PFSK-1 (cell line): ENCODE measurements at regions not wholly inside any gene's neighbourhood (a gene's known extent, or its start where the extent isn't known, plus 50 kb on each side); places are given as distances from the start of the nearest gene placed in this dataset.

Experiments
- POLR2AphosphoS5 ChIP-seq: IDR thresholded peaks from 2 replicates; pipeline ENCODE4 v1.6.1; 2012; ENCODE audit warnings: low read depth, mild to moderate bottlenecking, control low read depth, low read length, moderate library complexity
- SIN3A ChIP-seq: IDR thresholded peaks from 2 replicates; pipeline ENCODE4 v1.6.1; 2012; ENCODE audit warnings: mild to moderate bottlenecking, low read length, moderate library complexity, borderline replicate concordance; ENCODE audit not compliant: insufficient read depth
- TAF1 ChIP-seq: IDR thresholded peaks from 2 replicates; pipeline ENCODE4 v1.6.1; 2012; ENCODE audit warnings: low read length, control low read depth, borderline replicate concordance; ENCODE audit not compliant: insufficient read depth
- TF ChIP-seq, protein P1 (sequence below), 2 experiments: IDR thresholded peaks; 2 replicates each; pipeline versions ENCODE4 v1.6.1 to v1.8.0; 2011 to 2012; ENCODE audit warnings: low read depth in 2 of 2, low read length in 2 of 2, control low read depth in 1 of 2, inconsistent platforms in 1 of 2, mild to moderate bottlenecking in 1 of 2, moderate library complexity in 1 of 2; ENCODE audit not compliant: insufficient read depth in 1 of 2

DNA sequence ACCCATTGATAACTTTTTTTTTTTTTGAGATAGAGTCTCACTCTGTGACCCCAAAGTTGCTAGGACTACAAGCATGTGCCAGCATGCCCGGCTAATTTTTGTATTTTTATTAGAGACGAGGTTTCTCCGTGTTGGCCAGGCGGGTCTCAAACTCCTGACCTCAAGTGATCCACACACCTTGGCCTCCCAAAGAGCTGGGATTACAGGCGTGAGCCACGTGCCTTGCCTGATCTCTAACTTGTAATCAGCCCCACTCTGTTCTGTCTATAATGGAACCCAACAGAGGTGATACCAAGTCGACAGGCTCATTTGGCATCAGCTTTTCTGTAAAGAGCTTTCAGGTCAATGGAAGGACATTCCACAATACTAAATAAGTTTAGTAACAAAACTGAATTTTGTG is 99.4 kb downstream of the HFE start:
- TF ChIP-seq POLR2AphosphoS5 (no peak), SIN3A (no peak), TAF1 (no peak)
- TF ChIP-seq, protein P1, sequence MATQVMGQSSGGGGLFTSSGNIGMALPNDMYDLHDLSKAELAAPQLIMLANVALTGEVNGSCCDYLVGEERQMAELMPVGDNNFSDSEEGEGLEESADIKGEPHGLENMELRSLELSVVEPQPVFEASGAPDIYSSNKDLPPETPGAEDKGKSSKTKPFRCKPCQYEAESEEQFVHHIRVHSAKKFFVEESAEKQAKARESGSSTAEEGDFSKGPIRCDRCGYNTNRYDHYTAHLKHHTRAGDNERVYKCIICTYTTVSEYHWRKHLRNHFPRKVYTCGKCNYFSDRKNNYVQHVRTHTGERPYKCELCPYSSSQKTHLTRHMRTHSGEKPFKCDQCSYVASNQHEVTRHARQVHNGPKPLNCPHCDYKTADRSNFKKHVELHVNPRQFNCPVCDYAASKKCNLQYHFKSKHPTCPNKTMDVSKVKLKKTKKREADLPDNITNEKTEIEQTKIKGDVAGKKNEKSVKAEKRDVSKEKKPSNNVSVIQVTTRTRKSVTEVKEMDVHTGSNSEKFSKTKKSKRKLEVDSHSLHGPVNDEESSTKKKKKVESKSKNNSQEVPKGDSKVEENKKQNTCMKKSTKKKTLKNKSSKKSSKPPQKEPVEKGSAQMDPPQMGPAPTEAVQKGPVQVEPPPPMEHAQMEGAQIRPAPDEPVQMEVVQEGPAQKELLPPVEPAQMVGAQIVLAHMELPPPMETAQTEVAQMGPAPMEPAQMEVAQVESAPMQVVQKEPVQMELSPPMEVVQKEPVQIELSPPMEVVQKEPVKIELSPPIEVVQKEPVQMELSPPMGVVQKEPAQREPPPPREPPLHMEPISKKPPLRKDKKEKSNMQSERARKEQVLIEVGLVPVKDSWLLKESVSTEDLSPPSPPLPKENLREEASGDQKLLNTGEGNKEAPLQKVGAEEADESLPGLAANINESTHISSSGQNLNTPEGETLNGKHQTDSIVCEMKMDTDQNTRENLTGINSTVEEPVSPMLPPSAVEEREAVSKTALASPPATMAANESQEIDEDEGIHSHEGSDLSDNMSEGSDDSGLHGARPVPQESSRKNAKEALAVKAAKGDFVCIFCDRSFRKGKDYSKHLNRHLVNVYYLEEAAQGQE (IDR thresholded peaks at IDR 0.05; ENCODE audit: insufficient read depth in 1 of 2, low read depth in 2 of 2, low read length in 2 of 2) = no peak
